GM04504 (cell line): ENCODE measurements at regions not wholly inside any gene's neighbourhood (a gene's known extent, or its start where the extent isn't known, plus 50 kb on each side); places are given as distances from the start of the nearest gene placed in this dataset.

Experiments
- DNase-seq: peaks from one replicate; pipeline ENCODE4 v3.0.0-alpha.2; 2012; ENCODE audit warnings: low read depth

DNA sequence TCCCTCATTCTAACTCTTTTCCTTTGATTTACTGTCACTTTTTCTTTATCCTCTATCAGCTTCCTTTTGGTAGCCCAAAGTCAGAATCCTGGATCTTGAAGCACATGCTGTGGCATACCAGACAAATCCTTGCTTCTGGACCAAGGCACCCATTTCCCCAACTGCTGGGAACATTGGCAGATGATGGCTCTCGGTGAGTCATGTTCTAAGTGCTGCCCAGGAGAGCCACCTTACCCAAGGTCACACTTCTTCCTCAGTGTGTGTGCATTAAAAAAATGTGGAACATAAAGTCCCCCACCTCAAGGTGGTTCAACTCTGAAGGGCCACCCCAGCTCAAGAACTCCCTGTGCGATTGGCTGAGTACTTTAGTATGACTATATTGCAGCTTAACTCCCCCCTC lies 141.4 kb upstream of the PUM3 start:
- no peak for DNase-seq

- no peak for DNase-seq
Observed at GRCh38 chr9:2984491-2984890, 140.6 kb upstream of the PUM3 start.

DNA sequence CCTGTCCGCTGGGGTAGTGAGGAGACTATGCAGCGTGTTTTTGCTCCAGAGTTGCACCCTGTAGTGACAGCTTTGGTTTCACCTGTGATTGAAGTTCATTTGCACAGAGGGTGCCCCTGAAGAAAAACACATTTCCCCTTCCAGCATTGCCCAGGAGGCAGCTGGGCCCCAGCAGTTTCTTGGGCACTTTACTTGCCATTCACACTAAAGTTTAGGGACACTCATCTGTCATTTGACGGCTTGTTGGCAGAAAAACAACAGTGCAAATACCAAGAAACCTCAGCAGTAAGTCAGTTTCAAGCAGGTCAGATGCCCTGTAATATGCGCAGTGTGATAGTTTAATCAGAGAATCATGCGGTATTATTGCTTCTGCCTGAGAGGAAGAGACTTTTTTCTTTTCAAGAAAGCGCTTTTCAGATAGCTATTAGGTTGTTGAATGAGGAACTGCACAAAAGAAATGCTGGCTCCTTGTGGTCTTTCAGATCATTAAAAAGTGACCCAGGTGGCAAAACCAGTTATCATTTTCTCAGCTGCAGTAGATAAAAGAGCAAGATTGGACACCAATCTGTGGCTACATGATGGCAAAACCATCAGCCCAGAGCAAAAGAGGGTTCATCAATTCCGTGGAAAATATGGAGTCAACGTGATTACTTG lies 136.2 kb upstream of the PUM3 start:
- DNase-seq = no peak

DNA sequence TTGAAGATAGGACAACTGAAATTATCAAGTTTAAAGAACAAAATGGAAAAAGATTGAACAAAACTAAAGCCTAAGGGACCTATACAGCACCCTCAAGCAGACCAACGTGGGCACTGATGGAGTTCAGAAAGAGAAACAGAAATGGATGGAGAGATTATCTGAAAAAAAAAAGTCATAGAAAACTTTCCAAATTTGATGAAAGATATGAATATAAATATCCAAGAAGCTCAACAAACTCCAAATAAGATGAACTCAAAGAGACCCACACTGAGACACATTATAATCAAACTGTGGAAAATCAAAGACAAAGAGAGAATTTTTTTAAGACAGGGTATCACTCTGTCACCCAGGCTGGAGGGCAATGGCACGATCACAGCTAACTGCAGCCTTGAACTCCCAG lies 128.6 kb upstream of the PUM3 start:
- DNase-seq = no peak

DNA sequence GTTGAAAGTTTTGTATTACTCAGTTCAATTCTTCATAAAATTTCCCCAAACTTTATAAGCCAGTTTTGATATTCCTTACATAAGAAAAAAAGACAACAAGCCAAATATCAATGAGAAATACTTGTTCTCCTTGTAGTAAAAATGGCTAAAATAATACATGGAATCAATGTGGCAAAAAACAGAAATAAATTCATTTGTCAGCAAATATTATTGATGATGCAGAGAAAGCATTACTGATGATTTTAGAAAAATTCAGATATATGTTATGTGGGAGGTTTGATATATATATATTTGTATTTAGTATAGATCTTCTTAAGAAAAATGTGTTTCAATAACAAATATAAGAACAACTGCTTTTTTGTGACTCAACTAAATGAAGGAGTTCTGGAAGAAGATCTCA lies 127.0 kb upstream of the PUM3 start:
- DNase-seq = no peak

- DNase-seq = no peak
Observed at GRCh38 chr9:2967766-2968165, 123.9 kb upstream of the PUM3 start.

DNA sequence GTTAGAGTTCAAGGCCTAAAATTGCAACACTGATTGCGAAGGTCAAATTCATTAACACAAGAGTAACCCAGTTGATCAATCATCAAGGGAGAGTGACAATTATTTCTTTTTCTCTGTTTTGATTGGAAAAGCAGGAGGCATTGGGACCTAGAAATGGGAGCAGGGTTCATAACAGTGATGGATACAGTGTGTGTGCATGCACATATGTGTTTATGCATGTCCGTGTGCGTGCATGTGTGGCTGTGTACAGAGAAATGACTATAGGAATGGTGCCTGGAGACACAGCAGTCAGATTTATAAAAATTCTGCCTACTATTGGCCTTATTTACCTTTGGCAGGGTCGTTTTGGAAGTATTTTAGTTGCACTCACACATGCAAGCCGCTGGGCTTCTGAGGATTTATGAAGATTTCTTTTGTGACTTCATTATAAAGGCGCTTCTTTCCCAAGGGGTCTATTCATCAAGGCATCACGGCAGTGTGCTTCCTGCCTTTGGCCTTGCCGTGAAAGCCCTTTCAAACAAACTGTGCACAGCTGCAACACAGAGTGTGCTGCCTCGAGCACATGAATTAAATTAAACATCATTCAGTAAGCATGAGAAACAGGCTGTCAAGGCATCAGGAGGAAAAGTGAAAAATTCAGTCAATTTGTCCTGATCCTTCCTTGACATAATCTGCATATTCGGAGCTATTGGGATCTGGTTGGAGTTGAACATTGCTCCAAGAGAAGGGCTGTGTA lies 122.8 kb upstream of the PUM3 start:
- no peak for DNase-seq

DNA sequence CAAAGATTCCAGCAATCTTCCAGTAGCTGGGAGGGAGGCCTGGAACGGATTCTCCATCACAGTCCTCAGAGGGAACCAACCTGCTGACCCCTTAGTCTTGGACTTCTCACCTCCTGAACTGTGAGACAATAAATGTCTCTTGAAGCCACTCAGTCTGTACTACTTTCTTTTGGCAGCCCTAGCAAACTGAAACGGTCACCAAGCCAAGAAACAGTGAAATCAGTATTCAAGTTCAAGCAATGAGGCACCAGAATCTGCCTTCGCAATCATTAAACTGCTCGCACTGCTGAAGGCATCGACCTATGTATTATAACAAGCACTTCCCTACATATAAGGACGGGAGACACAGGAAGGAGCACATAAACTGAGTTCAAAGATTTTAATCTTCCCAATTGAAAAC lies 120.6 kb upstream of the PUM3 start:
- no peak for DNase-seq

DNA sequence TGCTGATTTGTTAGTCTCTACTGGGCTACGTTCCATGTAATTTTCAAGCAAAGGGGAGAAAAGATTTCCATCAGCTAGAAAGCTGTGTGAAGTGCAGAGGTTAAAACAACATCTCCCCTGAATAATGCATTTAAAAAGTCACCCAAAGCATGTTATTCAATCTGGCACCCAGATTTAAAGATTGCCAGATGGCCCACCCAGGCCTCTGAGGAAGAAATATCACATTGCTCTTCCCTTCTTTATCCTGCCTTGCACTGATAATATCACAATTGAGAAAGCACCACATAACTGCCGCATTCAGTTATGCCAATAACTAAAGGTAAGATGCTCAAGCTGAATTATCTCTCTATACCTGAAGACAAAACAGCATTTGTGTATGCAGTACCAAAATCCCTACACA lies 119.4 kb upstream of the PUM3 start:
- no peak for DNase-seq

DNA sequence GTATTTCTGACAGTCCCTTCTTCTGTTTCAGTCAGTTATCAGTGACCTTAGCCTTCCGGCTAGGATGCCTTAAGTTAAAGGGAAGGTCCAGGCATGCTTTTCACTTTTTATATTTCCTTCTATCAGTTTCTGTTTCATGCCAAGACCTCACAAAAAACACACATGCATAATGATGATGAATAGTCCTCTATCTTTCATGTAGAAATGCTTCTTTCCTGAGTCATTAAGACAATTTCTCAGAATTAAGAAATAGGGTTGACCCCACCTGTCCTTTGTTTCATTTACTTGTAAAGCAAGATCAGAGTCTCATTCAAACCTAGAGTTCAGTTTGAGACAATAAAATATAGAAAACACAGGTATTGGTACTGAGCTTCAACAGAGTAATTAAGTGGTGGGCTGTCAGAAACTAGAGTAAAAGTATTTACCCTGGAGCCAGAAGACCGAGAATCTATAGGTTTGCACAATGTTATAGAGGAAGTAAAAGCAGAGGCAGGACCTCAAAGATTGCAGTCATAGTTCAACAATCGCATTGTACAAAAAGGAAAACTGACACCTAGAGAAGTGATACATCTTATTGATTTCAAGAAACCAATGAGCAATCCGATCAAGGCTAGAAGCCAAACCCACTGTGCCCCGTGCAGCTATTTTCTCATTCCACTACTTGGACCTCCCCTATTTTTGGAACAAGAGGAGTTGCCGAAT lies 118.7 kb upstream of the PUM3 start:
- no peak for DNase-seq

GRCh38 chr9:2958219-2958618 lies 114.3 kb upstream of the PUM3 start:
- no peak for DNase-seq

DNA sequence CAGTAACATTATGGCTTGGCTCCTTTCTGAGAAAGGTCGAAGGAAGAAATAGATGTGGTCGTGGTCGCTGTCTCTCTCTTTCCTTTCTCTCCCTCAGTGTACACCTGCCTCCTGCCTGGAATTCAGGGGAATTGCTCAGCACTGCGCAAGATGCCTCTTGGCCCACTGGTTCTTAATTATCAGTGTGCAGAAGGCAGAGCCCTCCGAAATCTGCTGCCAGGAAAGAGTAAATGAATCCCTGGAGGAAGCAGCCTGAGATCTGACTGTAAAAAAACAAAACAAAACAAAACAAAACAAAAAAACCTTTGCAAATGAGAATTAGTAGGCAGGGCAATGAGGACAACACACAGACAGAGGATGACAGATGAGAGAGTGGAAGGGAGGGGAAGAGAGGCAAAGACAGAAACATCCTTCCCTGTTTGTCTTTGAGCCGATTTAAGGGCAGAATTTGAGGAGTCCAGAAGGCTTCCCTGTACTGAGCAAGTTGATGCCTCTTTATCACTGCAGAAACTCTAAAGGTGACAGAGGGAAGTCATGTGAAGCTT lies 113.8 kb upstream of the PUM3 start:
- DNase-seq = no peak

DNA sequence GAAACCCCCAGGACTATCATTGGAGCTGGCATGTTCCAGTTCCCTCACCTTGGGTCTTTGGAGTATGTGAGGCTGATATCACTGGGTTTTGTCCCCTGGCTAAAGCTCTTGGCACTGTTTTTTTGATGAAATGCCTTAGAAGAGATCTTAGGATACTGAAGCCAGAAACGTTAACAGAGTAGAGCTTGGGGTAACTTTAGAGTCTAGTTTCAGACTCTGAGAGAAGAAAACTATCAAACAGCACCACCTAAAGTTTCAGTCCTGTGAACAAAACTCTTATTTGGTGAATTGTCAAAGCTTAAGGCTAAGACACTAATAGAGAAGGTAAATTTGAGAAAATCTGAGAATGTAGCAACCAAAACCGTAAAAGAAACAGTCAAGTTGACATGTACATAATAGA lies 111.7 kb upstream of the PUM3 start:
- no peak for DNase-seq

- DNase-seq = no peak
Observed at GRCh38 chr9:2939368-2939767, 95.5 kb upstream of the PUM3 start.

GRCh38 chr9:2936221-2936620 lies 92.3 kb upstream of the PUM3 start:
- no peak for DNase-seq

- DNase-seq = no peak
Observed at GRCh38 chr9:2934883-2935282, 91.0 kb upstream of the PUM3 start.

DNA sequence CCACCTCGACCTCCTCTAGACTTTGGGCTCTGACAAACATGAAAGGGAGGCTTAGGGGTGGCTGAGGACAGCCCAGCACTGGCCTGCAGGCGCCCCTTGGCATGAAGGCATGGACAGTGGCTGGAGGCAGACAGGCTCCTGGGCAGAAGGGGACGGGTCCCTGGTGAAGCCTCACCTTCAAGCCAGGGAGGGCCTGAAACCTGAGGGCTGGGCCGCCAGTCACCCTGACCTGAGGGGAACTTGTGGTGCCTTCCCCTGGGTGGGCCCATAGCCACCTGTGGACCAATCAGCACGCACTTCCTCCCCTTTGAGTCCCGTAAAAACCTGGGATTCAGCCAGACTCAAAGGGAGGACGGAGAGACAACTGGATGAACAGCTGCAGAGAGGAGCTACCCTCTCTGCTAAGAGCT lies 90.4 kb upstream of the PUM3 start:
- DNase-seq = no peak

DNA sequence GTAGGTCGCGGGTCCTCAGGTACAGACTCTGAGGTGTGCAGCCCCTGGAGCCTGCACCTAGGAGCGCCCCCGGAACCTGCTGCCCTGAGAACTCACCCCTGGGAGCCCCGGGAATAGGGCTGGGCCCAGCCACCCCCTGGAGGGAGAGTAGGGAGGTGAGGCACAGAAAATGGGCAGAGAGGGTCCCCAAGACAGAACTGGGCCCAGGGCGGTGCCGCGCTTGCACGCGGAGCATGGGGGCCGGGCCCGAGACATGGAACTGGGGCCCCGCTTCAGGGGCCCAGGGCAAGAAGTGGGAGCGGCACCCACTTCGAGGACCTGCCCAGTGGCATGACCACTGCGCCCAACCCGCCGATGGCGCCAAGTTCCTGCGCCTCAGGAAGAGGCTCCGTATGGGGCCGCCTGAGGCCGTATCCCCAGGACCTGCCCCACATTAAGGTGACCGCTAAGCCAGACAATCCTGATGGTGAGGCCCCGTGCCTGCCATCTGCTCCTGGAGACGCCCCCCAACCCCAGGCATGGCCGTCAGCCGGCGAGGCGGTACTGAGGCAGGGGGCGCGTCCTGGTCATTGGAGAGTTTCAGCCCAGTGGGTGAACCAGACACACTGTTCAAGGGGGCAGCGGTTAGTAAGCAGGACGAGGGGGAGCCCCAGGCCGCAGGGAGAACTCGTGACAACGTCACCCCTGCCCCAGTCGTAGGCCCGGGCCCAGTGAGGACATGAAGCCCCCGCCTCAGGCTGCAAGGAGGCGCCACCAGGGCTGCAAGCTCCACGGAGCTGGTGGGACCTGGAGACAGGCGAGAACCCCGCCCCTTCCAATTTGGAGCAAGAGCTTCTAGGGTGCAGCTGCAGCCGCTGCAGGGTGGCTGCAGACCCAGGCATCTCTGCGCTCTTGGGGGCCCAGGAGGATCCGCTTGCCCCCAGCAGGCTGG lies 89.5 kb upstream of the PUM3 start:
- DNase-seq = no peak

GRCh38 chr9:2928411-2928810 lies 84.5 kb upstream of the PUM3 start:
- DNase-seq = no peak

GRCh38 chr9:2925016-2925415 lies 81.1 kb upstream of the PUM3 start:
- no peak for DNase-seq

DNA sequence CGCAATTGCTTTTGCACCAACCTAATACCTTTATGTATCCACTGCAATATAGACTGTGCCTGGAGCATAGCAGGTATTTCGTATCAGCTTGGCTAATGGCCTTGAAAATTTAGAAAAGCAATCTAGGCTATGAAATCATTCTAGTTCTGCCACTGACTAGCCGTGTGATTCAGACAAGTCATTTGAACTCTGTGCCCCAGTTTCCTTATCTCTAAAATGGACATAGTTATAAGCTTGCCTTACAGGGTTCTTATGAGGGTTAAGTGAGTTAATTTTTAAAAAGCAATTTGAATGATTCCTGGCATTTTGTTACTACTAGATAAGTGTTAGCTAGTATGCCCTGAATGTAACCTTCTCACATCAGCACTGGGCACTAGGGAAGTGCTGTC lies 80.5 kb upstream of the PUM3 start:
- DNase-seq = no peak

- no peak for DNase-seq
Observed at GRCh38 chr9:2923766-2924379, 80.0 kb upstream of the PUM3 start.
